ENCODE measurements at regions not wholly inside any gene's neighbourhood (a gene's known extent, or its start where the extent isn't known, plus 50 kb on each side); places are given as distances from the start of the nearest gene placed in this dataset.

DNA sequence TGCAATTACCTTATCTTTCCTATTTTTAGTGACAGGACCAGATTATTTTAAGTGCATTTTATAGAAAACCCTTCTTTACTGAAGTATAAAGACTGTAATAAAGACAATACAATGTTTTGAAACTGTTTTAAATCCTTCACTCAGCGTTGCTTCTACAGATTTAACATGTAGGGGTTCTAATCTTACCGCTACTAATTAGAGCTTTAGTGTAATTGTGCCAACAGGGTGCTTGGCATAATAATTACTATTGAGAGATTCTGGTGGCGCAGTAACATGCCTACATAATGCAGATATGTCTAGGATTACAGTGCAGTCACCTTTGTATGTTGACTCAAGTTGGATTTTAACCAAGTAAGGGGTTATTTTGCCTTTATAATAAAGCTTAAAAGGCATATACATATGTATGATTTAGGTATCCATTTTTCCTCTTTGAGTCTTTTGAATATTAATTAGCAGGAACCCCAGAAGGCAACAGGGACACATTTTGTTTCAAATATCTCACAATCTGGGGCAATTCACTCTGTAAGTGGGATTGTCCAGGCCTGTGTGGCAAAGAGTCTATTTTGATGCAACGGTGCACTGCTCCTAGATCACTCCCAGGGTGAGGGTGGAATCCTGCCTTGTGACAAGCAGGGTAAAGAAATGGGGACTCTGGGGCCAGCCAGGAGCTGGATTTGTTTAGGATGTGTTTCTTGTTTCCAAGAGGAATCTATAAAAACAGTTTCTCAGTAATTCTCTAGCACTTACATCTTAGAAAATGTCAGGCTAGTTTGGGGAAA lies 604.7 kb upstream of the SALL1 start:
- Histone ChIP-seq H3K79me2 (ENCODE audit: low read length) (no peaks in the 10 kb centered on the region), H3K27ac (ENCODE audit: low read length) (no peak overlapping the region), H4K20me1 (ENCODE audit: insufficient read depth, low read length) (no peaks in the 10 kb centered on the region), H3K9ac (ENCODE audit: low read length) (no peak overlapping the region), H3K4me2 (ENCODE audit: low read length) (no peak overlapping the region), H2AFZ (ENCODE audit: low read depth, low read length) (no peak overlapping the region), H3K4me3 (ENCODE audit: low read length) (no peak overlapping the region), H3K27me3 (ENCODE audit: low read depth, low read length) (peaks cover 21% of the 10 kb centered on the region), H3K9me3 (ENCODE audit: insufficient read depth, low read length) (no peaks in the 10 kb centered on the region), H3K4me1 (ENCODE audit: low read length) (no peaks in the 10 kb centered on the region), H3K36me3 (replicated peaks; ENCODE audit: low read depth, low read length) (no peaks in the 10 kb centered on the region)
- TF ChIP-seq, protein P1, sequence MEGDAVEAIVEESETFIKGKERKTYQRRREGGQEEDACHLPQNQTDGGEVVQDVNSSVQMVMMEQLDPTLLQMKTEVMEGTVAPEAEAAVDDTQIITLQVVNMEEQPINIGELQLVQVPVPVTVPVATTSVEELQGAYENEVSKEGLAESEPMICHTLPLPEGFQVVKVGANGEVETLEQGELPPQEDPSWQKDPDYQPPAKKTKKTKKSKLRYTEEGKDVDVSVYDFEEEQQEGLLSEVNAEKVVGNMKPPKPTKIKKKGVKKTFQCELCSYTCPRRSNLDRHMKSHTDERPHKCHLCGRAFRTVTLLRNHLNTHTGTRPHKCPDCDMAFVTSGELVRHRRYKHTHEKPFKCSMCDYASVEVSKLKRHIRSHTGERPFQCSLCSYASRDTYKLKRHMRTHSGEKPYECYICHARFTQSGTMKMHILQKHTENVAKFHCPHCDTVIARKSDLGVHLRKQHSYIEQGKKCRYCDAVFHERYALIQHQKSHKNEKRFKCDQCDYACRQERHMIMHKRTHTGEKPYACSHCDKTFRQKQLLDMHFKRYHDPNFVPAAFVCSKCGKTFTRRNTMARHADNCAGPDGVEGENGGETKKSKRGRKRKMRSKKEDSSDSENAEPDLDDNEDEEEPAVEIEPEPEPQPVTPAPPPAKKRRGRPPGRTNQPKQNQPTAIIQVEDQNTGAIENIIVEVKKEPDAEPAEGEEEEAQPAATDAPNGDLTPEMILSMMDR (IDR thresholded peaks at IDR 0.05; ENCODE audit: low read depth, low read length): no peak
- no peak for TF ChIP-seq EZH2phosphoT487 (IDR thresholded peaks at IDR 0.05; ENCODE audit: low read depth)

DNA sequence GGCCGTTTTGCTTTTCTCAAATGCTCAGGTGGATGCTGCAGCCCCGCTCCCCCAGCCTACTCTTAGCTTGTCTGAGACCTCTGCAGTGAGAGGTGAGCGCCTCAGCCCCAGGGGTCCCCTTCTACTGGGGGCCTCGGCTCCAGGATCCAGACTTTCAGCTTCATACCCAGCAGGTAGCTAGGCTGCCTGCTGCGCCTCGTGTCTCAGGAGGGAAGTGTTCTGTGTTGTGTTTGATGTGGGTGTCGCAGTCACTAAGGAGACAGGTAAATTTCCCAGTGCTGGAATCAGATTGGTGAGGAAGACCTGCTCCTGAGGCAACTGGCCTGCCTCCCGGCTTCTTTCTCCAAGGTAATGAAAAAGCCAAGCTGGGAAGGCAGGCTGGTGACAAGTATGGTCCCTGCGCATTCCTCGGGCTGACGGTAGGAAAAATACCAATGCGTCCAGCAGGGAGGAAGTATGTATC lies 604.0 kb upstream of the SALL1 start:
- TF ChIP-seq, protein P1 (IDR thresholded peaks at IDR 0.05; ENCODE audit: low read depth, low read length): no peak
- no peak for TF ChIP-seq EZH2phosphoT487 (IDR thresholded peaks at IDR 0.05; ENCODE audit: low read depth)
- no peaks in the 10 kb centered on the region for H3K4me1 ChIP-seq (ENCODE audit: low read length)

DNA sequence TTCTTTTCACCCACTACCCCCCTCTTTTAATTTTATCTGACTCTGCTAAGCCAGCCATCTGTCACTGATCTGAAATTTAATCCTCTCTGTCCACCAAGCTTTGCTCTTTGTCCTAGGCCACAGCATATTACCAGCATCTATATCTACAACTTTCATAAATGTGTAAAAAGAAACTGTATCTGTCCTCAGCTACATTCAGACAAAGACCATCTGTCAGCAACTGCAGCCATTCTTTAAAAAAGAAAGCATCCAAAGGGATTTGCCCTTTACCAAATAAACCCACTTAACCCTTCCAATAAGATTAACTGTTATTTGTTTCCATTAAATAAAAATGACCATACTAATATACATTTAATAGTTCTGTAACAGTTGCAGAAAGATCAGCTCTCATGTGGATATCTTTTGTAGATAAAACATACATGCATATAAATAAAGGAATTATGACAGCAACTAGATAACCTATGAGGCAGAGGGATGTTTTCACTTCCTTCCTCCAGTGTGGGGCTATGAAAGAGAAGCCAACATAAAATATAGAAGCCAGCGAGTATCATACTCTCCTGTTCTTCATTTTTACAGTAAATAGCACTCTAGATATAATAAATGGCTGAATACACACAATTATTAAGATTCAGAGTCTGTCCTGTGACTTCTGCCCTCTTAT lies 602.5 kb upstream of the SALL1 start:
- no peak overlapping the region for H3K9ac ChIP-seq (ENCODE audit: low read length)
- TF ChIP-seq EZH2phosphoT487 (IDR thresholded peaks at IDR 0.05; ENCODE audit: low read depth): no peak
- TF ChIP-seq, protein P1 (IDR thresholded peaks at IDR 0.05; ENCODE audit: low read depth, low read length): no peak
- no peak overlapping the region for H3K4me2 ChIP-seq (ENCODE audit: low read length)
- no peak overlapping the region for H3K4me3 ChIP-seq (ENCODE audit: low read length)
- no peak overlapping the region for H3K27ac ChIP-seq (ENCODE audit: low read length)
- no peaks in the 10 kb centered on the region for H3K9me3 ChIP-seq (ENCODE audit: insufficient read depth, low read length)
- no peaks in the 10 kb centered on the region for H3K79me2 ChIP-seq (ENCODE audit: low read length)
- no peaks in the 10 kb centered on the region for H4K20me1 ChIP-seq (ENCODE audit: insufficient read depth, low read length)
- no peak overlapping the region for H2AFZ ChIP-seq (ENCODE audit: low read depth, low read length)
- H3K36me3 ChIP-seq (replicated peaks; ENCODE audit: low read depth, low read length): no peaks in the 10 kb centered on the region
- no peaks in the 10 kb centered on the region for H3K4me1 ChIP-seq (ENCODE audit: low read length)
- H3K27me3 ChIP-seq (ENCODE audit: low read depth, low read length): peaks cover 12% of the 10 kb centered on the region; the same call in 1 of the 2 replicates

More for the DNA sequence above, 604.0 kb upstream of the SALL1 start:
- H3K4me3 ChIP-seq (ENCODE audit: low read length): no peak overlapping the region
- no peaks in the 10 kb centered on the region for H3K79me2 ChIP-seq (ENCODE audit: low read length)
- H3K36me3 ChIP-seq (replicated peaks; ENCODE audit: low read depth, low read length): no peaks in the 10 kb centered on the region
- H3K4me2 ChIP-seq (ENCODE audit: low read length): no peak overlapping the region
- H4K20me1 ChIP-seq (ENCODE audit: insufficient read depth, low read length): no peaks in the 10 kb centered on the region
- H3K9ac ChIP-seq (ENCODE audit: low read length): no peak overlapping the region
- H3K27me3 ChIP-seq (ENCODE audit: low read depth, low read length): peaks cover 15% of the 10 kb centered on the region
- no peak overlapping the region for H2AFZ ChIP-seq (ENCODE audit: low read depth, low read length)
- H3K27ac ChIP-seq (ENCODE audit: low read length): no peak overlapping the region
- H3K9me3 ChIP-seq (ENCODE audit: insufficient read depth, low read length): no peaks in the 10 kb centered on the region

DNA sequence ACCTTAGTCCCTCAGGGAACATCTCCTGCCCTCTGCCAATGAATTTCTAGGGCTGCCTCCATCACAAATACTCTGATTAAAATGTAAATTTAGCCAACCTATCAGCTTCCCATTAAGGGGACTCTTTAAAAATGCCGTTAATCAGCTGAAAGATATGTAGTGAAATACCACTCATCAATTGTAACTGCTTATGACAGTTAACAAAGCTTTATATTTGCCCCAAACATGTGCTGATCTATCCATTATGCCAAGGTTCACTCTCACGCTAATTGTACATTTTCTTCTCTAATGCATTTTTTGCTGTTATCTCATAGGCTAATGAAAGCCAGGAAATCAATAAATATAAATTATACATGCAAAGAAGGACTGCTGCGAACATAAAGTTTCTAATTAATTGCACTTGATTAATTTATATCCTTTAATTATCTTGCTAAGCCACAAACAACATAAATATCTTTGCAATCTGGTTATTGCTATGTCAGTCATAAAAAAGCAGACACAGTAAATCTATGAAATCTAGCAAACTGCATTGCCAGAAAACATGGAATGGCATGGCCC lies 601.4 kb upstream of the SALL1 start:
- Histone ChIP-seq H3K27me3 (ENCODE audit: low read depth, low read length) (peaks cover 12% of the 10 kb centered on the region; the same call in 1 of the 2 replicates), H3K9me3 (ENCODE audit: insufficient read depth, low read length) (no peaks in the 10 kb centered on the region), H3K79me2 (ENCODE audit: low read length) (no peaks in the 10 kb centered on the region), H3K36me3 (replicated peaks; ENCODE audit: low read depth, low read length) (no peaks in the 10 kb centered on the region), H3K4me1 (ENCODE audit: low read length) (no peaks in the 10 kb centered on the region), H3K4me2 (ENCODE audit: low read length) (no peak overlapping the region), H2AFZ (ENCODE audit: low read depth, low read length) (no peak overlapping the region), H3K4me3 (ENCODE audit: low read length) (no peak overlapping the region), H4K20me1 (ENCODE audit: insufficient read depth, low read length) (no peaks in the 10 kb centered on the region), H3K9ac (ENCODE audit: low read length) (no peak overlapping the region), H3K27ac (ENCODE audit: low read length) (no peak overlapping the region)
- TF ChIP-seq, protein P1 (IDR thresholded peaks at IDR 0.05; ENCODE audit: low read depth, low read length): no peak
- TF ChIP-seq EZH2phosphoT487 (IDR thresholded peaks at IDR 0.05; ENCODE audit: low read depth): no peak
